NCI-H748 (cell line): ENCODE measurements at regions not wholly inside any gene's neighbourhood (a gene's known extent, or its start where the extent isn't known, plus 50 kb on each side); places are given as distances from the start of the nearest gene placed in this dataset.

ENCODE experiments used
- DNase-seq: peaks from one replicate; lab custom pipeline; 2025; ENCODE audit not compliant: unreplicated experiment; lab: John Stamatoyannopoulos, UW

DNA sequence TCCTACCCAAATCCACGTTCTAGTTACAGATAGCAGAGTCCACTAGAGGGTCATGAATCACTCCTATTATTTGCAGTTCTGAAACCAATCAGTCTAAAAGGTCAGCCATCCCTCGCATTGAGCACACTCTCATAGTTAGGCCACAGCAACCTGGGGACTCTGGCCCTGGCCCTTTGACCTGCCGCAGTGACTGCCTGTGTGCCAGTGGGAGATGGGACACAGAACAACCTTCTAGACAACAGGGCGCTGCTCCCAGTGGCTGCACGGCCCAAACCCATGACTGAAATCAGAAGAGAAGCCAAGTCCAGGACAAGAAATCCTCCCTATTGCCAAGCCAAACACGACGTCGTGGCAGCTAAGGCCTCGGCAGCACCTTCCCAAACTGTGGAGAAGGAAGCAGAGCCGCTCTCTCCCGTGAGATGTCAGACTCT, 158.5 kb downstream of the HERPUD2 start:
- no peak for DNase-seq

DNA sequence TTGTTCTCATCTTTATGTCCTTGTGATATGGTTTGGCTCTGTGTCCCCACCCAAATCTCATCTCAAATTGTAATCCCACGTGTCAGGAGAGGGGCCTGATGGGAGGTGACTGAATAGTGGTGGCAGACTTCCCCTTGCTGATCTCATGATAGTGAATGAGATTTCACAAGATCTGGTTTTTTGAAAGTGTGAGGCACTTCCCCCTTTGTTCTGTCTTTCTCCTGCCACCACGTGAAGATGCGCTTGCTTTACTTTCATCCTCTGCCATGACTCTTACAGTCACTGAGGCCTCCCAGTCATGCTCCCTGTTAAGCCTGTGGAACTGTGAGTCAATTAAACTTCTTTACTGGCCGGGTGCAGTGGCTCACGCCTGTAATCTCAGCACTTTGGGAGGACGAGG, 161.0 kb downstream of the HERPUD2 start:
- DNase-seq = no peak

DNA sequence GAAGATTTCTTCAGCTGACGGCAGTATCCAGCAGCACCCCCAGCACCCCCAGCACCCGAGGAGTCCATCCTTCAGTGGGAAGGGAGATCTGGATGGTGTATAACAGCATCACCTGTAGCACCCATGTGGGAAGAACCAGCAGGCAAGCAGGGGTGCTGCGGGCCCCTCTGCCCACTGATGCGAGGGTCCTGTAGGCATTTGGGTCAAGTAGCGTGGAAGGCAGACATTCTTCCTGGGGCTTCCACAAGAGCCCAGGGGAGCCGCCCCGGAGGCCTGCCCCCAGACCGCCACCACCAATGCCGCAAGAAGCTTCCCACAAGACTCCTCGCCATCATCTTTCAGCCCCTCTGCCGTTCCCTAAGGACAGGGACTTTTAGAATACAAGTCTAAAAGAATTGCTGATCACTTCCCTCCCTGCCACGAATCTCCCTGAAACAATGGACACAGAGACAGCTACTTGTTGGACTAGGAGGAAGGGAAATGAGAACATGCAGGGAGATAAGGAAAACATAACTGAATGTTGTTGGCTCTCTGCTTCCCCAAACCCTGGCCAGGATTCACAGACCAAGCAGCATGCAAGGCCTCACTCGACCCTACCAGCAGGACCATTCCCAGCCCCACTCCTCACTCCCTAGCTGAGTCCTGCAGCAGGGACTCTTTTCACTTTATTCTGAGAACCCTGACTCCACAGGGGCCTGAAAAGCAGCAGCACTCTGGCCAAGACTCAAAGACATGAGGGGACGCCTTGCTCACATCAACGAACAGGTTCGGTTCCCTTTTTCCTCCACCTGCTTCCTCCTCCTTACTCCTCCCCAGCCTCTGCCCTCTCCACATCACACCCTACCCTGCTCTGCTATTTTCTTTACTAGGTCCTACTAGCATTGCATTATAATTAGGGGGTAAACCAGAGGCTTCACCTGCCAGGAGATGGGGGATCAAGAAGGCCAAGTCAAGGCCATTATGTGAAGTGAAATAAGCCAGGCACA, 164.5 kb downstream of the HERPUD2 start:
- no peak for DNase-seq

DNA sequence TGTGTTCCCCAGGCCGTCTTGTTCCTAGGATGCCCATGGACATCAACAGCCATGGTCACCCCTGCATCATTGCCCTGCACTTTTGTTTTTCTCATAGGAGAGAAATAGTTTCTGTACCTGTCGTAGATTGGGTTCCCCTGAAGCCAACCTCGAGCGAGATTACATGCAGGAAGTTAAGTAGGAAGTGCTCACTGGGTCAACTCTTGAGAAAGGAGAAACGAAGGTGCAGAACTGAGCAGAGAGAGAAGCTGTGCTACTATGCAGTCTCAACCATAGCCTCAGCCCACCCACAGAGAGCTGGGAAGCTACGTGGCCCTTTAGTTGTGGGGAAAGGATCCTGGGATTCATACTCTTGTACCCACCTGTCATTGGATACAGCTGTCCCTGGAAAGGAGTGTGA, 165.2 kb downstream of the HERPUD2 start:
- no peak for DNase-seq

DNA sequence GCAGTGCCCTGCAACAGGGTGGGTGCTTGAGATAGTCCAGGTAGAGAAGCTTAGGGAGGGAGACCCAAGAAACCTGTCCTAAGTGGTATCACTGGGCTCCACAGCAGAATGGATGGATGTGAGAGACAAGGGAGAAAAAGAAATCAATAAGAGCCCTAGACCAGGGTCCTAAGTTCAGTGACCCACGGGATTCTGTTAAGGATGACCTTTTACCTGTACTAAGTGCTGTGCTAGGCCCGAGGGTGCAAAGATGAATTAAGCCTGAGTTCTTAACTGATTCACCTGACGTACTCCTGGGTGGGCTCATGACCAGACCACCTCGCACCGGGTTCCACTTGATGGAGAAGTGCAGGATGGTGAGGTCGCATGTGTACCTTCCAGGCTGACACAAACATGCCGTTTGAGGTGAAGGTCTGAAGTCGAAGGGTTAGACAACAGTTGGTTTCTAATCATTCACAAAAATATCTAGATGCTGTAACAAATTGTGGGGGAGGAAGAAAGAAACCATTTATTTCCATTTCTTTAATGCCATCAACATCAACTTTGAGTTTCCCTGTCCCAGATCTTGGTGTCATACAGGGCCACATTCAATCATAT, 166.5 kb downstream of the HERPUD2 start:
- DNase-seq = no peak

DNA sequence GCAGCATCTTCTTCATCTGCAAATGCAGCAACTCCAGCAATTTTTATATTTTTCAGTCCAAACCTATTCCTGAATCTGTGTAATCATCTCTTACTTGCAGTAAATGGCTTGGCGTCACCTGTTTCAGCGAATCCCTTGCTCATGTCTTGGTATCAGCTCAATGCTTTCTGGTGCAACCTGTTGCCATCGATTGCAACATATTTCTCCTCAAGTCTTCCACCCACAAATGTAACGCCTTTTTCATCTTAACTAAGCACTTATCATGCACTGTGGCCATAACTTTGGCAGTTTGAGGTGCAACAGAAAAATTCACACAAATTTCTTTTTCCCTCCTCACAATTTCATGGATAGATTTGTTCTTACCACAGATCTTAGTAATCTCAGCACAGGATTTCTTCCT, 168.3 kb downstream of the HERPUD2 start:
- DNase-seq = no peak

DNA sequence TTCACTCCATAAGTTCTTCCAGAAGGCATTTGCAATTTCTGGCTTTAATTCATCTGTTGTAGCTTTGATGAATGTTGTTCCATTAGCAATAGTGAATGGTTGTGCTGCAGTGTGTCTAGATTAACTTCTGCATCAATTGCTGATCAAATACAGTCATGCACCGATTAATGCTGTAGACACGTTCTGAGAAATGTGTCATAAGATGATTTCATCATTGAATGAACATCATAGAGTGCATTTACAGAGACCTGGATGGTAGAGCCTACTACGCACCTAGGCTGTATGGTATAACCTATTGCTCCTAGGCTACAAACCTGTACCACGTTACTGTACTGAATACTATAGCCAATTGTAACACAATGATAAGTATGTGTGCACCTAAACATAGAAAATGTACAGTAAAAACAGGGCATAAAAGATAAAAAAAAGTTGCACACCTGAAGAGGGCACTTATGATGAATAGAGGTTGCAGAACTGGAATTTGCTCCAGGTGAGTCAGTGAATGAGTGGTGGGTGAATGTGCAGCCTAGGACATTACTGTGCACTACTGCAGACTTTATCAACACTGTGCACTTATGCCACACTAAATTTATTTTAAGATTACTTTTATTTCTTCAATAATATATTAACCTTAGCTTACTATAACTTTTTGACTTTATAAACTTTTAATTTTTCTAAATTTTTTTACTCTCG, 170.7 kb downstream of the HERPUD2 start:
- DNase-seq = no peak

DNA sequence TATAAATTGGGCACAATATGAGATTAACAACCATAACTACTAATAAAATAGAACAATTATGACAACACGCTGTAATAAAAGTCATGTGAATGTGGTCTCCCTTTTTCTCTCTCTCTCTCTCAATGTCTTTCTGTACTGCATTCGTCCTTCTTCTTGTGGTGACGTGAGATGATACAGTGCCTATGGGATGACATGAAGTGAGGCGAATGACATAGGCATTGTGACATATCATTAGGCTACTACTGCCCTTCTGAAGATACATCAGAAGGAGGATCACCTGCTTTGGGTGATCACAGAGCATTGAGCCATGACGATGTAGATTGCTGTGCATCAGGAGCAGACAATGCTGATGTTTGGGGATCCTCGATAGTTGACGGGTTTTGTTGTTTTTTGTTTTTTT, 171.6 kb downstream of the HERPUD2 start:
- no peak for DNase-seq

DNA sequence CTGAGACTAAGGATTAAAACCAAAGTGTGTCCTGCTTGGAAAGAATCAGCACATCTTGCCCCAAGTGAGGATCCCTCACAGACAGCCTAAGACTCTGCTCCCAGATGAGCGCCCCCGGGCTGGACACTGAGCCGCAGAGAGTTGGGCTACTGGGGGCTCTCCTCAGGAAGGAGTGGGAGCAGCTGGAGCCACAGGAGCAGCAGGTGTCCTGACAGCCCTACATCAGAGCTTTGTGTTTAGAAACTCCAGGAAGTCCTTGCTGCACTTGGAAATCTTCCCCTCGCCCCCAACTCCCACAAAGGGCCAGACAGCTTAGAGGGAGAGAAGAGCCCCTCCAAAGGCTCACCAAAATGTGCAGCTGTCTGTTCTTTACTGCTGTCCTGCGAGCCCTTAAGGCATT, 172.2 kb downstream of the HERPUD2 start:
- DNase-seq = no peak

DNA sequence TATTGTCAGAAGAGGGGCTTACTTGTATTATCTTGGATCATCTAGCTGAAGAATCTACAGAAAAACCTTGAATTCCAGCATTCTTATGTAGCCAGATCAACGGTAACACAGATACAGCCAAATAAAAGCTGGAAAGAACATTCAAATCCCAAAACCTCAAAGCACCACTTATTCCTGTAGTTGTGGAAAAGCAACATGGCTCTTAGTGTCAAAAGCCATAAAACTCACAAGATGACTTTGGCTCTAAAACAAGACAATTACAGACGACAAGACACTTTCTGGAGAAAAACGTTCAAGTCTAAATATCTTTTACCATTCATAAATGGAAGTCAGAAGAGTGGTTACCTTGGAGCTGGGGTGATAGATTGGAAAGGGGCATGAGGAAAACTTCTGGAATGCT, 173.0 kb downstream of the HERPUD2 start:
- no peak for DNase-seq

DNA sequence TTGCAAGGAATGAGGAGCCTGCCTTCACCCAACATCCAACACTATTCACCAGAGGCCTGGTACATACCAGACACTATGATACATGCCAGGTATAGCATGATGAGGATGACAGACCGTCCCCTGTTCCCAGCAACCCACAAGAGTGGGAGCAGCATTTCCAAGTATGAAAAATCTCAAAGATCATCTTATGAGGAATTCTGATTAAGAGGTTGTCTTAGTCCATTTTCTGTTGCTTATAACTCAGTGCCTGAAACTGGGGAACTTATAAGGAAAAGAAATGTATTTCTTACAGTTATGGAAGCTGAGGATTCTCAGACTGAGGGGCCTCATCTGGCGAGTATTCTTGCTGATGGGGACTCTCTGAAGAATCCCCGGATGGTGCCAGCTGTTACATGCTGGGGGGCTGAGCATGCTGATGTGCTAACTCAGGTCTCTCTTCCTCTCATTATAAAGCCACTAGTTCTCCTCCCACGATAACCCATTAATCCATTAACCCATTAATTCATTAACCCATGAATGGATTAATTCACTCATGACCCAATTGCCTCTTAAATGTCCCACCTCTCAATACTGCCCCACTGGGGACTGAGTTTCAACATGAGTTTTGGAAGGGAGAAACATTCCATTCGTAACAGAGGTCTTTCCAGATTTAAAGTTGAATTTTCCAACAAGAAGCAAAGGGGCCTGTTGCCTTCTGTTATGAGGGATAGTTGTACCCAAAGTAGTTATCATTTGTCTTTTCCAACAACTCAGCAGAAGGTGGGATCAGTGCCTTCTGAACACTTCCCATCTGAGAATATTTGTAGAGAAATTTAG, 173.9 kb downstream of the HERPUD2 start:
- no peak for DNase-seq

DNA sequence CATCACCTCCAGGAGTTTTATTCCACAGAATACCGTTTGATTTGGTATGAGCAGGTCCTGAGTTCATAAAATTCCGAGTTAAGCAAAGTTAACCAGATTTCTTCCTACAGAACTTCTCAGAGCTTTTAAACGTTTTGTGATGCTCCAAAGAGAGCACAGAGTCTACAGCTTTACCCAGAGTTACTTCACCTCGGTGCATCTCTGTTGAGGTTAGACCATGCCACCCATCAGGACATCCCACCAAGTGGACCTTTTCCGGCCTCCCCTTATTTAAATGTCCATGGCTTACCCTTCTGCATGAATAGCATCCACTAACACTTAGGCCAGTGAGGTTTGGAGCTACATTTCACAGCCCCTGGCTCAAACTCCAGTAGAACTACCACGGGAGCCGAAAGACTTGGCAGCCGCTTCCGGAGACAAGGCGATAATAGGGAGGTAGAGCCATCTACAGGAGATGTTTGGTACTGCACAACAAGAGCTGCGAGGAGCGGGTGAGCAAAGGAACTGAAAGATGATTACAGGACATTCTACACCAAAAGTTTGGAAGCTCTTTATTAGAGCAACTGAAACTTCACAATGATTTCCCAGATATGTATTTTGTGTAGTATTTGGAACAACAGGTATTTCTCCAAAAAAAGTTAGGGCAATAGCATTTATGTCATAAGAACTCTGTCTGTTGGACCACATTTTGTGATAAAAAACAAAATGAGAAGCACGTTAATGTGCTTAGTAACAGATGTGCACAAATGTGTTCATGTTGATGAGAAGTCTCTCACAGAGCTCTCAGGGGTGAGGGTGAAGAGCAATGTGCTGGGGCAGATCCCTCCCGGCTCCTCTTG, 174.7 kb downstream of the HERPUD2 start:
- peak; percentile 67 for DNase-seq

DNA sequence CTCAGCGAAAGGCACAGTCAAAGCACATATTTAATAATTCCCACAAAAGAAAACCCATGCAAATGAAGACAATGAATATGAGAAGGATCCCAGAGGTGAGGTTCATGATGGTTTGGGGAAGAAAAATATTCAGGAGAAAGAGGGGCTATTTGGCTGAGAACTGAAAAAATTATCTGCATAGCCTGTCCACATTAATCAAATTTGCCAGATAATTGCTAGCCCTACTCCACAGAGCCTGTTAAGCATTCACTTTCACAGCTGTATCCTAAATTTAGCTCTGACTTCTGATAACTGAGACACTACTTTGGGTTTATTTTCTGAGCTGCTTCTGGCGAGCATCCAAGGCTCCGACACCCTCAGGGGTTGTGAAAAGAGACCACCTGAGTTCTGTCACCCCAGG, 176.2 kb downstream of the HERPUD2 start:
- DNase-seq = no peak

DNA sequence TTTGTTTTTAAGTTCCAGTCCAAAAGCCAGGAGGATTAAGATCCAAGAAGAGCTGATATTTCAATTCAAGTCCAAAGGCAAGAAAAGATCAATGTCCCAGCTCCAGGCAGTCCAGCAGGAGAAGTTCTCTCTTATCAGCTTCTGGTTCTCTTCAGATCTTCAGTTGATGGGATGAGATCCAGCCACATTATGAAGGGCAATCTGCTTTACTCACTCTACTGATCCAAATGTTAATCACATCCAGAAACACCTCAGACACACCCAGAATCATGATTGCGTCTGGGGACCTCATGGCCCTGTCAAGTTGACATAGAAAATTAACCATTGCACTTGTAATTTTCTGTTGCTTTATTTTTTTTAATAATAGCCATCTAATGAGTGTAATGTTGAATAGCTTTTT, 178.4 kb downstream of the HERPUD2 start:
- DNase-seq = no peak

DNA sequence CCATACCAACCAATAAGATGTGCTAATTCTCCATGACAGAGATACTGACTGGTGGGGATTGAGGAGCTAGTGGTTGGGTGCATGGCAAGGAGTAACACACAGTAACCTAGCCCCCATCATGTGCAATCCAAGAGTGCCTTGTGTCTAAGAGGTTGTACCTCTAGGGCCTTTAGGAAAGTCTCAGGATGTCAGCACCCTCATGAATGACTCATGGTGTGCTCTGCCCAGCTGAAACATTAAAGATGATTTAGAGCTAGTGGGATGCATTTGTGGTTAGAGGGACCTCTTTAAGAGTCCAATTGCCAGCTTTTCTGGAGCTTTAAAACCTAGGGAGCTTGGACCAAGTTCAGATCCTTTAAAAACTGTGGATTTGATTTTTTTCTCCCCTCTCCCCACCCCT, 181.1 kb downstream of the HERPUD2 start:
- no peak for DNase-seq

DNA sequence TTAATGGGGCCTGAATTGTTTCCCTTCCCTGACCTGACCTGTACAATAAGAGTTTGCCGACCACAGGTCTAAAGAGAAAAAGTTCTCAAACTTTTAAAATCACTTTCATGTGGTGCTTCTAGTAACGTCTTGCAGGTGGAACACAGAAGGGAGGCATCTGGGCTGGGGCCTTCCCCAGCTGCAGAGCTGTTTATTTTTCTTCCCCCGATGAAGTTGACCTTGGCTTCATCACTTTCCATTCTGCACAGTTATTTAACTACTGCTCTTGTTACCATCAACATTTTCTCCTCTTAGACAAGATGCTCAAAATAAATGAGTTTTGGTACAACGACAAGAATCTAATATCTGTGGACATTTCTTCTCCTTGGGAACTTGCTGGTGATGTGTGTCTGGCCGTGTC, 181.7 kb downstream of the HERPUD2 start:
- DNase-seq = no peak

DNA sequence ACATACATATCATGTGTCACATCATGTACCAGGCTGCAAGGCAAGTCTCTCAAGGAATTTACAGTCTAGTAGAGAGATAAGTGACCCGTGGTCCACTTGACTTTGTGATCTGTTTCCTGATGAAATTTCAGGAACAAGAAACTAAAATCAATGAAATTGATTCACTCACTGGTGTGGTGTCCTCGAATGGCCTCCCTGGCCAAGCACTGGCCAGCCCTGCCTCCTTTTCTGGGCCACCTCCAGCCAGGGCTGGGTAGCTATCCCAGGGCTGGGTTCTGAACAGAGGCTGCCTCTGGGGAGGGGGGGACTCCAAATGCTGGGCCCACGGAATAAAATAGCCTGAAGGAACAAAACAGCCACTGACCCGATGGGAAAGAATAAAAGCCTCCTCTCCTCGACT, 182.2 kb downstream of the HERPUD2 start:
- no peak for DNase-seq

DNA sequence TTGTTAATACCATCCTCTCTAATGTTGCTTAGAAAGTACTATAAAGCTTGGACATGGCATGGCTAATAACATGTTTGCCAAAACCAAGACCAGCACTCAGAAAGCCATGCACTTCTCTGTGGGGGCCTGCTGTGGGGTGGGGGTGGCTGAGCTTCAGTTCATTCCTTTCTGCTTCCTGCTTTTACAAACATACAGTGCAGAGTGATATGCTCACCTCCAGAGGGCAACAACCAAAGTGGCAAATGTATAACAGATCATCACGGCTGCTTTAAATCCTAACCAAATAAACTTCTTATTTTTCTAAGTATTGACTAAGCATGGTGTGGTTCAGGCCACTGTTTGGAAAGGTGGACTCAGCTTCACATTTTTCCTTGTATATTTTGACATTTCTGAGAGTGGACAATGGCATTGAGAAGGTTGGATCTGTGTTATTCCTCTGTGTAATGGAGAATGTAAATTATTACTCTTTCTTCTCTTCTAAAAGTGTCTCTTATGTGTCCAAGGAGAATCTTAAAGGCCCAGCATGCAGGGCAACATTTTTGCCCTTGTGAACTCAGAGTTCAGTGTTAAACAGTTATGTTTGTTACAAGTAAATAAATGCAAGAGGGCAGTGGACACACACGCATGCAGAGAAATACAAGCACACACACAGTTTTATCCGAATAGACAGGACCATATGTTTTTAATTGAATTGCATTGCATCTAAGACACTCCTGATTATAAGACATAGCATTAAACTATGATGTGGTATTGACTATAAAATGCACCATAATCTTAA, 186.1 kb downstream of the HERPUD2 start:
- DNase-seq = no peak

DNA sequence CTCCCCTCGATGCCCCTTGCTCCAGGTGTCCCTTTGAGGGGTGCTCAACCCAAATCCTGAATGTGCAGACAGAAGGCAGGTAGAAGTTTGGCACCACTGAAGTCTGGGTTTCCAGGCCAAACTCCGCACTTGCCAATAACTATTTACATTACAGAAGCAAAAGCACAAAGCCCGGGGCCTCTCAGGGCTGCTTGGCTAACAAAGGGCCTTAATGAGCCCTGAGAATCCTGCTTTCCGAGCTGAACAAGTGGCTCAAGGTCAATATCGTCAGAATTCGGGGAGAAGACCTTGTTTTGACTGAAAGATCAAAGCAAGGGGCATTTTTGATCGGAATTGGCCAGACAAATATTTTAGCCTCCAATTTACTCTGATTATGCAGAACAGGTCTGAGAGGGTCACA, 189.9 kb downstream of the HERPUD2 start:
- peak; percentile 12 for DNase-seq
